Gastrocnemius medialis (tissue), 4 donors: ENCODE measurements at regions not wholly inside any gene's neighbourhood (a gene's known extent, or its start where the extent isn't known, plus 50 kb on each side); places are given as distances from the start of the nearest gene placed in this dataset.

Experiments
- POLR2A ChIP-seq, 2 donors: fragments of 450-650 bp; IDR thresholded peaks; one replicate each; pipeline ENCODE4 v1.6.1; 2017; ENCODE audit warnings: antibody characterized with exemption in 2 of 2, mild to moderate bottlenecking in 2 of 2, moderate library complexity in 2 of 2
- TF ChIP-seq, protein P1 (sequence below), 5 experiments: fragments of 450-650 bp in 3 of 5; fragments of 200-600 bp in 2 of 5; sonication (generic) in 2 of 5; IDR thresholded peaks in 4 of 5; conservative IDR thresholded peaks in 1 of 5; 1 replicate in 4 of 5; 2 replicates in 1 of 5; pipeline ENCODE4 v1.5.1; 2016 to 2019; ENCODE audit warnings: antibody characterized with exemption in 5 of 5, mild to moderate bottlenecking in 3 of 5, moderate library complexity in 3 of 5

DNA sequence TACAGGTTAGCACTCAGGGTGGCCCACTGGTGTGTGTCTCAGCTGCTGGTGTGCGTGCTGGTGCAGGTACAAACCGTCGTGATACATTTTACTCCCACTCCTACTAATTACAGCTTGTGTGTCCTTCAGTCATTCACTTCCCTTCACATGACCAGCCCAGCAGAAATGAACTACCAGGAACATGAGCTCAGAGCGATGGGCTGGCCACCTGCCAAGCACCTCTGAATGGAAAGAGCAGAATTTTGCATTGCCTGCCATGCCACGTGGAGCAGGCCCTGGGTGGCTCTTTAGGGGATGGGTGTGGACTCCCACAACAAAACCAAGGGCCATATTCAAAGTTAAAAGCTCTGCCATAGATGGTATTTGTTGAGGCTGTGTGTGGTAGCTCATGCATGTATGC, 58.9 kb upstream of the PGM2 start:
- TF ChIP-seq POLR2A (IDR thresholded peaks at IDR 0.05): no peak
- TF ChIP-seq, protein P1, sequence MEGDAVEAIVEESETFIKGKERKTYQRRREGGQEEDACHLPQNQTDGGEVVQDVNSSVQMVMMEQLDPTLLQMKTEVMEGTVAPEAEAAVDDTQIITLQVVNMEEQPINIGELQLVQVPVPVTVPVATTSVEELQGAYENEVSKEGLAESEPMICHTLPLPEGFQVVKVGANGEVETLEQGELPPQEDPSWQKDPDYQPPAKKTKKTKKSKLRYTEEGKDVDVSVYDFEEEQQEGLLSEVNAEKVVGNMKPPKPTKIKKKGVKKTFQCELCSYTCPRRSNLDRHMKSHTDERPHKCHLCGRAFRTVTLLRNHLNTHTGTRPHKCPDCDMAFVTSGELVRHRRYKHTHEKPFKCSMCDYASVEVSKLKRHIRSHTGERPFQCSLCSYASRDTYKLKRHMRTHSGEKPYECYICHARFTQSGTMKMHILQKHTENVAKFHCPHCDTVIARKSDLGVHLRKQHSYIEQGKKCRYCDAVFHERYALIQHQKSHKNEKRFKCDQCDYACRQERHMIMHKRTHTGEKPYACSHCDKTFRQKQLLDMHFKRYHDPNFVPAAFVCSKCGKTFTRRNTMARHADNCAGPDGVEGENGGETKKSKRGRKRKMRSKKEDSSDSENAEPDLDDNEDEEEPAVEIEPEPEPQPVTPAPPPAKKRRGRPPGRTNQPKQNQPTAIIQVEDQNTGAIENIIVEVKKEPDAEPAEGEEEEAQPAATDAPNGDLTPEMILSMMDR (IDR thresholded peaks at IDR 0.05 in 4 of 5, conservative IDR thresholded peaks at IDR 0.05 in 1 of 5): no peak
